ENCODE measurements at regions not wholly inside any gene's neighbourhood (a gene's known extent, or its start where the extent isn't known, plus 50 kb on each side); places are given as distances from the start of the nearest gene placed in this dataset.

- Histone ChIP-seq H3K9me3 (ENCODE audit: control insufficient read depth, insufficient read depth, low read length) (no peaks in the 10 kb centered on the region), H3K27ac (ENCODE audit: low read depth, low read length) (no peak overlapping the region), H3K4me3 (ENCODE audit: low read depth, low read length) (no peak overlapping the region), H3K36me3 (ENCODE audit: control insufficient read depth, insufficient read depth, low read length) (no peaks in the 10 kb centered on the region), H3K4me1 (ENCODE audit: control insufficient read depth, insufficient read depth, low read length) (peaks cover 15% of the 10 kb centered on the region), H3K27me3 (ENCODE audit: control insufficient read depth, insufficient read depth, low read length) (no peaks in the 10 kb centered on the region)
- no CpG with 5 or more reads among the region's 4 CpGs for WGBS (ENCODE audit: insufficient coverage)
- no peak for DNase-seq (ENCODE audit: low read depth in 4 of 6, low spot score in 6 of 6)
Observed at GRCh38 chr2:207468488-207468887, 61.3 kb upstream of the CREB1 start.

- Histone ChIP-seq H3K4me1 (ENCODE audit: control insufficient read depth, insufficient read depth, low read length) (peaks cover 19% of the 10 kb centered on the region), H3K9me3 (ENCODE audit: control insufficient read depth, insufficient read depth, low read length) (no peaks in the 10 kb centered on the region), H3K4me3 (ENCODE audit: low read depth, low read length) (no peak overlapping the region), H3K27ac (ENCODE audit: low read depth, low read length) (no peak overlapping the region), H3K36me3 (ENCODE audit: control insufficient read depth, insufficient read depth, low read length) (no peaks in the 10 kb centered on the region), H3K27me3 (ENCODE audit: control insufficient read depth, insufficient read depth, low read length) (no peaks in the 10 kb centered on the region)
- peak in 2 of 6 donors; percentile 30 to 79 for DNase-seq (ENCODE audit: low read depth in 4 of 6, low spot score in 6 of 6)
- WGBS (ENCODE audit: insufficient coverage), result 81% methylated on average over 3 of the region's 6 CpGs
Observed at GRCh38 chr2:207469451-207469850, 60.3 kb upstream of the CREB1 start.

GRCh38 chr2:207469943-207470729 lies 59.6 kb upstream of the CREB1 start:
- Histone ChIP-seq H3K27ac (ENCODE audit: low read depth, low read length) (no peak overlapping the region), H3K36me3 (ENCODE audit: control insufficient read depth, insufficient read depth, low read length) (no peaks in the 10 kb centered on the region), H3K4me1 (ENCODE audit: control insufficient read depth, insufficient read depth, low read length) (peaks cover 21% of the 10 kb centered on the region), H3K9me3 (ENCODE audit: control insufficient read depth, insufficient read depth, low read length) (no peaks in the 10 kb centered on the region), H3K4me3 (ENCODE audit: low read depth, low read length) (no peak overlapping the region), H3K27me3 (ENCODE audit: control insufficient read depth, insufficient read depth, low read length) (no peaks in the 10 kb centered on the region)
- WGBS (ENCODE audit: insufficient coverage), result 80% methylated on average over 2 of the region's 2 CpGs
- DNase-seq (ENCODE audit: low read depth in 4 of 6, low spot score in 6 of 6), result peak in 2 of 6 donors; percentile 51 to 56

- no peaks in the 10 kb centered on the region for H3K36me3 ChIP-seq (ENCODE audit: control insufficient read depth, insufficient read depth, low read length)
- H3K27me3 ChIP-seq (ENCODE audit: control insufficient read depth, insufficient read depth, low read length), result no peaks in the 10 kb centered on the region
- no peak overlapping the region for H3K4me3 ChIP-seq (ENCODE audit: low read depth, low read length)
- H3K9me3 ChIP-seq (ENCODE audit: control insufficient read depth, insufficient read depth, low read length), result no peaks in the 10 kb centered on the region
- H3K27ac ChIP-seq (ENCODE audit: low read depth, low read length), result no peak overlapping the region
- WGBS (ENCODE audit: insufficient coverage), result 78% methylated on average over 3 of the region's 4 CpGs
- peaks cover 21% of the 10 kb centered on the region for H3K4me1 ChIP-seq (ENCODE audit: control insufficient read depth, insufficient read depth, low read length)
- DNase-seq (ENCODE audit: low read depth in 4 of 6, low spot score in 6 of 6), result no peak
Observed at GRCh38 chr2:207471261-207471660, 58.5 kb upstream of the CREB1 start.

GRCh38 chr2:207472343-207473048 lies 57.3 kb upstream of the CREB1 start:
- DNase-seq (ENCODE audit: low read depth in 4 of 6, low spot score in 6 of 6), result no peak
- no peaks in the 10 kb centered on the region for H3K27me3 ChIP-seq (ENCODE audit: control insufficient read depth, insufficient read depth, low read length)
- H3K27ac ChIP-seq (ENCODE audit: low read depth, low read length), result peak overlapping the region; percentile 76
- H3K9me3 ChIP-seq (ENCODE audit: control insufficient read depth, insufficient read depth, low read length), result no peaks in the 10 kb centered on the region
- H3K36me3 ChIP-seq (ENCODE audit: control insufficient read depth, insufficient read depth, low read length), result no peaks in the 10 kb centered on the region
- 19% methylated on average over 5 of the region's 11 CpGs for WGBS (ENCODE audit: insufficient coverage)
- peaks cover 21% of the 10 kb centered on the region for H3K4me1 ChIP-seq (ENCODE audit: control insufficient read depth, insufficient read depth, low read length)
- peak overlapping the region; percentile 9 for H3K4me3 ChIP-seq (ENCODE audit: low read depth, low read length)

GRCh38 chr2:207473049-207473930 lies 56.5 kb upstream of the CREB1 start:
- Histone ChIP-seq H3K4me3 (ENCODE audit: low read depth, low read length) (peak overlapping the region; percentile 9), H3K27me3 (ENCODE audit: control insufficient read depth, insufficient read depth, low read length) (no peaks in the 10 kb centered on the region), H3K4me1 (ENCODE audit: control insufficient read depth, insufficient read depth, low read length) (peaks cover 21% of the 10 kb centered on the region), H3K36me3 (ENCODE audit: control insufficient read depth, insufficient read depth, low read length) (no peaks in the 10 kb centered on the region), H3K27ac (ENCODE audit: low read depth, low read length) (peak overlapping the region; percentile 76), H3K9me3 (ENCODE audit: control insufficient read depth, insufficient read depth, low read length) (no peaks in the 10 kb centered on the region)
- WGBS (ENCODE audit: insufficient coverage), result 7% methylated on average over 4 of the region's 9 CpGs
- peak; percentile 72 to 97 (median 80) for DNase-seq (ENCODE audit: low read depth in 4 of 6, low spot score in 6 of 6)

GRCh38 chr2:207473931-207474235 lies 55.9 kb upstream of the CREB1 start:
- no peak overlapping the region for H3K4me3 ChIP-seq (ENCODE audit: low read depth, low read length)
- DNase-seq (ENCODE audit: low read depth in 4 of 6, low spot score in 6 of 6), result no peak
- H3K27me3 ChIP-seq (ENCODE audit: control insufficient read depth, insufficient read depth, low read length), result no peaks in the 10 kb centered on the region
- no peaks in the 10 kb centered on the region for H3K36me3 ChIP-seq (ENCODE audit: control insufficient read depth, insufficient read depth, low read length)
- peaks cover 21% of the 10 kb centered on the region for H3K4me1 ChIP-seq (ENCODE audit: control insufficient read depth, insufficient read depth, low read length)
- H3K27ac ChIP-seq (ENCODE audit: low read depth, low read length), result peak overlapping the region; percentile 76
- WGBS (ENCODE audit: insufficient coverage), result no CpG with 5 or more reads among the region's 5 CpGs
- H3K9me3 ChIP-seq (ENCODE audit: control insufficient read depth, insufficient read depth, low read length), result no peaks in the 10 kb centered on the region

- WGBS (ENCODE audit: insufficient coverage), result 35% methylated on average over 3 of the region's 13 CpGs
- no peaks in the 10 kb centered on the region for H3K9me3 ChIP-seq (ENCODE audit: control insufficient read depth, insufficient read depth, low read length)
- no peak overlapping the region for H3K27ac ChIP-seq (ENCODE audit: low read depth, low read length)
- no peaks in the 10 kb centered on the region for H3K27me3 ChIP-seq (ENCODE audit: control insufficient read depth, insufficient read depth, low read length)
- peaks cover 21% of the 10 kb centered on the region for H3K4me1 ChIP-seq (ENCODE audit: control insufficient read depth, insufficient read depth, low read length)
- DNase-seq (ENCODE audit: low read depth in 4 of 6, low spot score in 6 of 6), result peak; percentile 43 to 93 (median 62)
- no peak overlapping the region for H3K4me3 ChIP-seq (ENCODE audit: low read depth, low read length)
- no peaks in the 10 kb centered on the region for H3K36me3 ChIP-seq (ENCODE audit: control insufficient read depth, insufficient read depth, low read length)
Observed at GRCh38 chr2:207474863-207475485, 54.8 kb upstream of the CREB1 start.

GRCh38 chr2:207475546-207475945 lies 54.2 kb upstream of the CREB1 start:
- no peak for DNase-seq (ENCODE audit: low read depth in 4 of 6, low spot score in 6 of 6)
- H3K9me3 ChIP-seq (ENCODE audit: control insufficient read depth, insufficient read depth, low read length), result no peaks in the 10 kb centered on the region
- no peaks in the 10 kb centered on the region for H3K36me3 ChIP-seq (ENCODE audit: control insufficient read depth, insufficient read depth, low read length)
- WGBS (ENCODE audit: insufficient coverage), result 0% methylated on average over 1 of the region's 3 CpGs
- H3K4me3 ChIP-seq (ENCODE audit: low read depth, low read length), result no peak overlapping the region
- peaks cover 21% of the 10 kb centered on the region for H3K4me1 ChIP-seq (ENCODE audit: control insufficient read depth, insufficient read depth, low read length)
- H3K27me3 ChIP-seq (ENCODE audit: control insufficient read depth, insufficient read depth, low read length), result no peaks in the 10 kb centered on the region
- H3K27ac ChIP-seq (ENCODE audit: low read depth, low read length), result no peak overlapping the region

All from spinal cord (tissue), 9 donors.